Psoas muscle (tissue), 7 donors: ENCODE measurements at regions not wholly inside any gene's neighbourhood (a gene's known extent, or its start where the extent isn't known, plus 50 kb on each side); places are given as distances from the start of the nearest gene placed in this dataset.
A peak's percentile ranks its signal among the peaks of the same experiment; 100 is the strongest.

Experiments used
- ATAC-seq, 4 donors: fragments of 200-7000 bp; cut with Tn5 transposase; one replicate each; pipeline ENCODE4 v1.9.1; 2020; ENCODE audit warnings: moderate library complexity in 3 of 4, mild to moderate bottlenecking in 2 of 4
- DNase-seq, 2 donors: peaks; one replicate each; pipeline ENCODE4 v3.0.0-alpha.2; 2020
- H3K27ac ChIP-seq: fragments of 200-600 bp; one replicate; pipeline ENCODE4 v1.8.0; 2022
- H3K27me3 ChIP-seq, 3 donors: fragments of 200-600 bp in 1 of 3; one replicate each; pipeline versions ENCODE4 v1.6.1 to v1.8.0; 2013 to 2022; ENCODE audit warnings: low read length in 2 of 3, mild to moderate bottlenecking in 2 of 3, moderate library complexity in 1 of 3; ENCODE audit not compliant: insufficient read depth in 3 of 3
- H3K36me3 ChIP-seq, 2 donors: fragments of 200-600 bp in 1 of 2; one replicate each; pipeline versions ENCODE4 v1.6.1 to v1.8.0; 2013 to 2022; ENCODE audit warnings: low read depth in 1 of 2, mild to moderate bottlenecking in 1 of 2, moderate library complexity in 1 of 2; ENCODE audit not compliant: insufficient read depth in 1 of 2
- H3K4me1 ChIP-seq: fragments of 200-600 bp; one replicate; pipeline ENCODE4 v1.8.0; 2022
- H3K4me3 ChIP-seq: fragments of 200-600 bp; one replicate; pipeline ENCODE4 v1.8.0; 2022; ENCODE audit warnings: mild to moderate bottlenecking
- H3K9me3 ChIP-seq: fragments of 200-600 bp; one replicate; pipeline ENCODE4 v1.8.0; 2022
- WGBS, 3 donors: extraction: QIAGEN DNeasy Blood & Tissue Kit; methylation state at CpG; one replicate each; pipeline versions ENCODE4 v1.1.6 to v1.1.7; 2013; 5-methylcytosine and 5-hydroxymethylcytosine counted together
- intact Hi-C, 2 donors: fragments of 100-400 bp; cut with DNase I; formaldehyde crosslinking; loops; one replicate each; pipeline versions ENCODE4 v1.11.0 to v1.14.2; 2022
- TF ChIP-seq, protein P1 (sequence below): fragments of 200-600 bp; IDR thresholded peaks from one replicate; pipeline ENCODE4 v1.8.0; 2022; ENCODE audit warnings: antibody characterized with exemption
- donor health status: healthy with polysubstance abuse.
- donor health status: DM: no; HTN: no; CAD: no; lungs with moderate emphysema.
- donor health status: Bipolar disorder and iron deficiency.
- donor health status: healthy.
- donor health status: DM: yes; HTN: yes; CAD: no.
- donor health status: DM: no; HTN: no; CAD: no.
- donor health status: DM: yes; HTN: yes; CAD: no.

DNA sequence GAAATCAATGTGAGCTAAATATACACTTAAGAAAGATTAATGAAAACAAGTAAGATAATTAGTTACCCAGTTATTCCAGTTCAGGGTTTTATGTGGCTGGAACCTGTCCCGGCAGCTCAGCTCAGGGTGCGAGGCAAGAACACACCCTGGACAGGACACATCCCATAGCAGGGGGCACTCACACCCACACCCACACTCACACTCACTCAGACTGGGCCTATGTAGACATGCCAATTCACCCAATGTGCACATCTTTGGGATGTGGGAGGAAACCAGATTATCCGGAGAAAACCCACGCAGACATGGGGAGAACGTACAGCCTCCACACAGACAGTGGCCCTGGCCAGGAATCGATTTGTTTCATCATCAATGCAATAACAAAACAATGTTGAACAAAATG lies 66.0 kb upstream of the TMCC3 start:
- ATAC-seq (no peak), DNase-seq (no peak)
- H3K27ac ChIP-seq, result no peak overlapping the region
- peaks cover 34% of the 10 kb centered on the region for H3K4me1 ChIP-seq
- TF ChIP-seq, protein P1, sequence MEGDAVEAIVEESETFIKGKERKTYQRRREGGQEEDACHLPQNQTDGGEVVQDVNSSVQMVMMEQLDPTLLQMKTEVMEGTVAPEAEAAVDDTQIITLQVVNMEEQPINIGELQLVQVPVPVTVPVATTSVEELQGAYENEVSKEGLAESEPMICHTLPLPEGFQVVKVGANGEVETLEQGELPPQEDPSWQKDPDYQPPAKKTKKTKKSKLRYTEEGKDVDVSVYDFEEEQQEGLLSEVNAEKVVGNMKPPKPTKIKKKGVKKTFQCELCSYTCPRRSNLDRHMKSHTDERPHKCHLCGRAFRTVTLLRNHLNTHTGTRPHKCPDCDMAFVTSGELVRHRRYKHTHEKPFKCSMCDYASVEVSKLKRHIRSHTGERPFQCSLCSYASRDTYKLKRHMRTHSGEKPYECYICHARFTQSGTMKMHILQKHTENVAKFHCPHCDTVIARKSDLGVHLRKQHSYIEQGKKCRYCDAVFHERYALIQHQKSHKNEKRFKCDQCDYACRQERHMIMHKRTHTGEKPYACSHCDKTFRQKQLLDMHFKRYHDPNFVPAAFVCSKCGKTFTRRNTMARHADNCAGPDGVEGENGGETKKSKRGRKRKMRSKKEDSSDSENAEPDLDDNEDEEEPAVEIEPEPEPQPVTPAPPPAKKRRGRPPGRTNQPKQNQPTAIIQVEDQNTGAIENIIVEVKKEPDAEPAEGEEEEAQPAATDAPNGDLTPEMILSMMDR, result no peak
- intact Hi-C loops, result no loop called here
- 69 to 79% (median 71%) methylated on average over 6 of the region's 6 CpGs for WGBS, 3 donors
- no peaks in the 10 kb centered on the region for H3K9me3 ChIP-seq
- H3K27me3 ChIP-seq, result no peaks in the 10 kb centered on the region
- no peak overlapping the region for H3K4me3 ChIP-seq
- H3K36me3 ChIP-seq, result no peaks in the 10 kb centered on the region

DNA sequence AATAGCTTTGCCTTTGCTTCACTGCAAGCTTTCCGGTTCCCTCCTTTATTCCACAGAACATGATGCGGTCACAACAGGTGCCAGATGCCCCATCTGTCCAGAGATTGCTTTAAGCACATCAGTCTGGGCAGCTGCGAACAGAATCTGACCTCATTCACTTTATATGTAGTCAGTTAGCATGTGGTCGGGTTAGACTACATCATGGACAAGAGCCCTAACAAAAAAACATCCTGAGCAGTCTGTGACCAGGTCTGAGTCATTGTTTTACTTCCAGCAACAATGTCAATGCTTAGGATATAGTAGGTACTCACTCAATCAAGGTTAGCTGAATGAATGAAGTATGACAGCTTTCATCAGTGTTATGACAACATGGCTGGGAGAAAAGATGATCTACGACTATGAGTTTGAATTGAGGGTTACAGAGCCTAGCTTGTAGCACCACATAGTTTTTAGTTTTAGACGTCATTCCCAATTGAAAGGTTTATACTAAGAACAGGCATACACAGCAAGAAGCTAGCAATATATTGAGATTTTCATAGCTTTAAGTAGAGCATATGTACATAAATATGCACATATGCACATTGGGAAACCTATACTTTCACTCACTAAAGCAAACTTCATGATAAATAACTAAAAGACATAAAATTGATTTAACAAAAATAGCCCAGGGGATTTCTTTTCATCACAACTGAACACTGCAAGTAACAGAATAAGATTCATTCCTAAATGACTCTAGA lies 64.2 kb upstream of the TMCC3 start:
- H3K36me3 ChIP-seq, result no peaks in the 10 kb centered on the region
- 28 to 30% (median 30%) methylated on average over 6 of the region's 6 CpGs for WGBS, 3 donors
- H3K27me3 ChIP-seq, result no peaks in the 10 kb centered on the region
- intact Hi-C loops, result no loop called here
- TF ChIP-seq, protein P1, result no peak
- no peak overlapping the region for H3K4me3 ChIP-seq
- DNase-seq (peak; percentile 56 to 78), ATAC-seq (peak; percentile 90 to 95 (median 94))
- H3K4me1 ChIP-seq, result peaks cover 34% of the 10 kb centered on the region
- H3K9me3 ChIP-seq, result no peaks in the 10 kb centered on the region
- peak overlapping the region; percentile 82 for H3K27ac ChIP-seq

GRCh38 chr12:94712815-94713515 lies 62.6 kb upstream of the TMCC3 start:
- no peaks in the 10 kb centered on the region for H3K27me3 ChIP-seq
- peak; percentile 89 for ATAC-seq
- no peaks in the 10 kb centered on the region for H3K36me3 ChIP-seq
- intact Hi-C loops, result loop anchor here in 1 of 2 donors (2.0 kb wide), 1 partner anchor 64 kb away; no protein-coding TSS in a partner anchor
- no peak overlapping the region for H3K4me3 ChIP-seq
- peak overlapping the region; percentile 82 for H3K27ac ChIP-seq
- no peaks in the 10 kb centered on the region for H3K9me3 ChIP-seq
- peak in 1 of 2 donors; percentile 60 for DNase-seq
- WGBS, 3 donors, result 28 to 37% (median 35%) methylated on average over 7 of the region's 7 CpGs
- H3K4me1 ChIP-seq, result peaks cover 31% of the 10 kb centered on the region
- TF ChIP-seq, protein P1, result peak; percentile 8

DNA sequence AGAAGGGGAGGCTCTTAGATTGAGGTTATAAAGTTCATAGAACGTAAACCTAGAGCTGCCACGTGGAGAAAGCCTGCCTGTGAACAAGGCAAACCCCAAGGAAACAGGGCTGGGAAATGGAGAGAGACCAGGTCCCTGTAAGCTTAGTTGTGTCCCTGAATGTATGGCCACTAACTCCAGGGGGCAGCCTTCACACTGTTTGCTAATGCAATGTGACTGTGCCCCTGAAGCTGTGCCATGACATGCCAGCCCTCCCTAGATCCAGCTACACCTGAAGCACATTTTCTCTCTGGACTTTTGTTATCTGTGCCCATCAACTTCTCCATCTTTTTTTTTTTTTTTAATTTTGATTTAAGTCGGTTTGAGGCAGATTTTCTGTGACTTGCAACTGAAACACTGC lies 60.6 kb upstream of the TMCC3 start:
- no peak overlapping the region for H3K4me3 ChIP-seq
- H3K4me1 ChIP-seq, result peaks cover 20% of the 10 kb centered on the region
- peak in 1 of 2 donors; percentile 53 for DNase-seq
- H3K27ac ChIP-seq, result no peak overlapping the region
- TF ChIP-seq, protein P1, result peak; percentile 19
- intact Hi-C loops, result no loop called here
- no peak for ATAC-seq
- no peaks in the 10 kb centered on the region for H3K9me3 ChIP-seq
- no peaks in the 10 kb centered on the region for H3K36me3 ChIP-seq
- WGBS, 3 donors, result 76 to 84% (median 83%) methylated on average over 3 of the region's 3 CpGs
- no peaks in the 10 kb centered on the region for H3K27me3 ChIP-seq
